ENCODE measurements at regions not wholly inside any gene's neighbourhood (a gene's known extent, or its start where the extent isn't known, plus 50 kb on each side); places are given as distances from the start of the nearest gene placed in this dataset.

DNA sequence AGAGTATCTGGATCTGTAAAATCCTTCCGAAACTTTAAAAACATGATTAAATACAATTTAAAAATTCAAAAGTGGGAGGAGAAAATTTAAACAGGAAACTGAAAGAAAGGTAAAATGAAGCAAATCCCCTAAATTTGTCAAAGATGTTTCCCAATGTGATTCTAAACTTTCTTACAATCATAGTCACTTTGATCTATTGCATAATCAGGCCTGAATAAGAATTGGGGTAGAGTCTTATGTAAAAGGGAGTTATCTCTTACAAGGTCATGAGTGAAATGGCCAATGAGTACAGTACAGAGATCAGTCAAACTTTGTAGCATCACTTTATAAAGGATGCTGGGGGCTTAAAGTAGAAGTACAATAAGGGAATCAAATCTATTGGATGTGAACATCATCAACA is 1657.7 kb upstream of the CELF4 start:
- H3K9ac ChIP-seq, result no peak overlapping the region
- TF ChIP-seq EZH2phosphoT487 (IDR thresholded peaks at IDR 0.05), result no peak
- no peak for TF ChIP-seq EZH2 (IDR thresholded peaks at IDR 0.05)
- TF ChIP-seq, protein P1, sequence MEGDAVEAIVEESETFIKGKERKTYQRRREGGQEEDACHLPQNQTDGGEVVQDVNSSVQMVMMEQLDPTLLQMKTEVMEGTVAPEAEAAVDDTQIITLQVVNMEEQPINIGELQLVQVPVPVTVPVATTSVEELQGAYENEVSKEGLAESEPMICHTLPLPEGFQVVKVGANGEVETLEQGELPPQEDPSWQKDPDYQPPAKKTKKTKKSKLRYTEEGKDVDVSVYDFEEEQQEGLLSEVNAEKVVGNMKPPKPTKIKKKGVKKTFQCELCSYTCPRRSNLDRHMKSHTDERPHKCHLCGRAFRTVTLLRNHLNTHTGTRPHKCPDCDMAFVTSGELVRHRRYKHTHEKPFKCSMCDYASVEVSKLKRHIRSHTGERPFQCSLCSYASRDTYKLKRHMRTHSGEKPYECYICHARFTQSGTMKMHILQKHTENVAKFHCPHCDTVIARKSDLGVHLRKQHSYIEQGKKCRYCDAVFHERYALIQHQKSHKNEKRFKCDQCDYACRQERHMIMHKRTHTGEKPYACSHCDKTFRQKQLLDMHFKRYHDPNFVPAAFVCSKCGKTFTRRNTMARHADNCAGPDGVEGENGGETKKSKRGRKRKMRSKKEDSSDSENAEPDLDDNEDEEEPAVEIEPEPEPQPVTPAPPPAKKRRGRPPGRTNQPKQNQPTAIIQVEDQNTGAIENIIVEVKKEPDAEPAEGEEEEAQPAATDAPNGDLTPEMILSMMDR (IDR thresholded peaks at IDR 0.05), result no peak
- Mint-ChIP-seq H3K9me3 (peaks cover 5% of the 10 kb centered on the region), H3K4me1 (no peaks in the 10 kb centered on the region), H3K27ac (no peak overlapping the region), H3K4me3 (no peak overlapping the region), H3K27me3 (ENCODE audit: insufficient read depth, low read depth) (peaks cover 4% of the 10 kb centered on the region), H3K36me3 (no peaks in the 10 kb centered on the region)
- no peak overlapping the region for H3K4me3 ChIP-seq
- H3K9me3 ChIP-seq (ENCODE audit: low read depth), result no peaks in the 10 kb centered on the region
- no peak overlapping the region for H2AFZ ChIP-seq (replicated peaks)
- H3K36me3 ChIP-seq, result no peaks in the 10 kb centered on the region
- H4K20me1 ChIP-seq (ENCODE audit: low read depth), result no peaks in the 10 kb centered on the region
- no peaks in the 10 kb centered on the region for H3K27me3 ChIP-seq
- no peaks in the 10 kb centered on the region for H3K4me1 ChIP-seq
- DNase-seq (ENCODE audit: low spot score), result no peak
- no peak overlapping the region for H3K27ac ChIP-seq
- H3K4me2 ChIP-seq, result no peak overlapping the region
- H3F3A ChIP-seq (ENCODE audit: low read depth), result no peaks in the 10 kb centered on the region
- H3K79me2 ChIP-seq (ENCODE audit: low read depth), result no peaks in the 10 kb centered on the region

- H3K4me3 Mint-ChIP-seq, result no peak overlapping the region
- no peak overlapping the region for H2AFZ ChIP-seq (replicated peaks)
These were observed 1650.3 kb upstream of the CELF4 start for GRCh38 chr18:39215920-39216319.

DNA sequence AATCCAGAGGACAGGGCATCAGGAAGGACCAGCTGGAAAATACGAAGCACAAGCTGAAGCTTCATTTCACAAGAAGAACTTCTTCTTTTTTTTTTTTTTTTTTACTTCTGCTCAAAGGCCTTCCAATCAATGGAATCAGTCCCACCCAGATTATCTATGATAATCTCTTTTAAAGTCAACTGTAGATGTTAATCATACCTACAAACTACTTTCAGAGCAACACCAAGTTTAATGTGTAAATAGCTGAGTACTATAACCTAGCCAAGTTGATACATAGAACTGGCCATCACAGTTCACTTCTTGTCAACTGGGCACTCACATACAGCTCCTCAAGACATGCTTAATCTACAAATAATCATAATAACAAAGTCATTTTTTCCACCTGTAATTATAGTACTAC is 1645.9 kb upstream of the CELF4 start:
- Histone ChIP-seq H3K27me3 (no peaks in the 10 kb centered on the region), H4K20me1 (ENCODE audit: low read depth) (no peaks in the 10 kb centered on the region), H3K4me2 (no peak overlapping the region), H3K36me3 (no peaks in the 10 kb centered on the region), H3F3A (ENCODE audit: low read depth) (no peaks in the 10 kb centered on the region), H3K79me2 (ENCODE audit: low read depth) (no peaks in the 10 kb centered on the region), H2AFZ (replicated peaks) (no peak overlapping the region), H3K4me3 (no peak overlapping the region), H3K27ac (no peak overlapping the region), H3K4me1 (no peaks in the 10 kb centered on the region), H3K9me3 (ENCODE audit: low read depth) (no peaks in the 10 kb centered on the region), H3K9ac (no peak overlapping the region)
- TF ChIP-seq, protein P1 (IDR thresholded peaks at IDR 0.05), result no peak
- TF ChIP-seq EZH2 (IDR thresholded peaks at IDR 0.05) (no peak), EZH2phosphoT487 (IDR thresholded peaks at IDR 0.05) (no peak)
- H3K4me1 Mint-ChIP-seq, result no peaks in the 10 kb centered on the region
- peaks cover 4% of the 10 kb centered on the region for H3K9me3 Mint-ChIP-seq
- no peak for DNase-seq (ENCODE audit: low spot score)
- no peaks in the 10 kb centered on the region for H3K27me3 Mint-ChIP-seq (ENCODE audit: insufficient read depth, low read depth)
- no peak overlapping the region for H3K4me3 Mint-ChIP-seq
- H3K27ac Mint-ChIP-seq, result no peak overlapping the region
- H3K36me3 Mint-ChIP-seq, result no peaks in the 10 kb centered on the region

More at GRCh38 chr18:39215920-39216319, 1650.3 kb upstream of the CELF4 start:
- TF ChIP-seq EZH2 (IDR thresholded peaks at IDR 0.05), result no peak
- TF ChIP-seq EZH2phosphoT487 (IDR thresholded peaks at IDR 0.05), result no peak
- TF ChIP-seq, protein P1 (IDR thresholded peaks at IDR 0.05), result no peak
- Histone ChIP-seq H3K9me3 (ENCODE audit: low read depth) (no peaks in the 10 kb centered on the region), H3K4me2 (no peak overlapping the region), H3K36me3 (no peaks in the 10 kb centered on the region), H3K9ac (no peak overlapping the region), H3K4me1 (no peaks in the 10 kb centered on the region), H3K4me3 (no peak overlapping the region), H4K20me1 (ENCODE audit: low read depth) (no peaks in the 10 kb centered on the region), H3K27ac (no peak overlapping the region), H3K27me3 (no peaks in the 10 kb centered on the region), H3F3A (ENCODE audit: low read depth) (no peaks in the 10 kb centered on the region), H3K79me2 (ENCODE audit: low read depth) (no peaks in the 10 kb centered on the region)
- Mint-ChIP-seq H3K27me3 (ENCODE audit: insufficient read depth, low read depth) (no peaks in the 10 kb centered on the region), H3K4me1 (no peaks in the 10 kb centered on the region), H3K9me3 (peaks cover 4% of the 10 kb centered on the region), H3K27ac (no peak overlapping the region), H3K36me3 (no peaks in the 10 kb centered on the region)
- no peak for DNase-seq (ENCODE audit: low spot score)
